Nephron (organoid): ENCODE measurements at regions not wholly inside any gene's neighbourhood (a gene's known extent, or its start where the extent isn't known, plus 50 kb on each side); places are given as distances from the start of the nearest gene placed in this dataset.

Experiments used
- H3K27ac Mint-ChIP-seq, 3 experiments: 2 replicates each; pipeline ENCODE4 v1.8.0; 2020; ENCODE audit warnings: mixed read lengths in 3 of 3, mild to moderate bottlenecking in 2 of 3, moderate library complexity in 1 of 3
- H3K27me3 Mint-ChIP-seq: 2 replicates; pipeline ENCODE4 v1.8.0; 2021; ENCODE audit warnings: low read depth, mild to moderate bottlenecking, moderate library complexity, mixed read lengths
- H3K36me3 Mint-ChIP-seq: 2 replicates; pipeline ENCODE4 v1.8.0; 2020; ENCODE audit warnings: low read depth, mixed read lengths
- H3K4me1 Mint-ChIP-seq: 2 replicates; pipeline ENCODE4 v1.8.0; 2020; ENCODE audit warnings: mixed read lengths
- H3K4me3 Mint-ChIP-seq, 3 experiments: 2 replicates each; pipeline ENCODE4 v1.8.0; 2020; ENCODE audit warnings: mild to moderate bottlenecking in 3 of 3, mixed read lengths in 3 of 3, moderate library complexity in 2 of 3
- H3K9me3 Mint-ChIP-seq: 2 replicates; pipeline ENCODE4 v1.8.0; 2020; ENCODE audit warnings: mixed read lengths
- TF ChIP-seq, protein P1 (sequence below), 3 experiments: fragments of 200-600 bp; sonication (generic); IDR thresholded peaks; one replicate each; pipeline ENCODE4 v1.5.0; 2021; ENCODE audit warnings: antibody characterized with exemption in 3 of 3; ENCODE audit not compliant: unreplicated experiment in 3 of 3

DNA sequence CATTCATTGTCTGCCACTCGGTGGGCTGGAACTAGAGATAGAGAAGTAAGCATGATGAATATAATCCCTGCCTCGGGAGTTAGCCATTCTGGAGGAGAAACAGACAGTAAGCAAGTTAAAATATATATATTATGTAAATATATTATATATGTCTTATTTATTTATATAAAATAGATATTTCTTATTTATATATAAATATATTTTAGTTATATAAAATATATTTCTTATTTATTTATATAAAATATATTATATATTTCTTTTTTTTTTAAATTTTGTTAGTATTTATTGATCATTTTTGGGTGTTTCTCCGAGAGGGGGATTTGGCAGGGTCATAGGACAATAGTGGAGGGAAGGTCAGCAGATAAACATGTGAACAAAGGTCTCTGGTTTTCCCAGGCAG lies 78.1 kb upstream of the TBX5 start:
- TF ChIP-seq, protein P1, sequence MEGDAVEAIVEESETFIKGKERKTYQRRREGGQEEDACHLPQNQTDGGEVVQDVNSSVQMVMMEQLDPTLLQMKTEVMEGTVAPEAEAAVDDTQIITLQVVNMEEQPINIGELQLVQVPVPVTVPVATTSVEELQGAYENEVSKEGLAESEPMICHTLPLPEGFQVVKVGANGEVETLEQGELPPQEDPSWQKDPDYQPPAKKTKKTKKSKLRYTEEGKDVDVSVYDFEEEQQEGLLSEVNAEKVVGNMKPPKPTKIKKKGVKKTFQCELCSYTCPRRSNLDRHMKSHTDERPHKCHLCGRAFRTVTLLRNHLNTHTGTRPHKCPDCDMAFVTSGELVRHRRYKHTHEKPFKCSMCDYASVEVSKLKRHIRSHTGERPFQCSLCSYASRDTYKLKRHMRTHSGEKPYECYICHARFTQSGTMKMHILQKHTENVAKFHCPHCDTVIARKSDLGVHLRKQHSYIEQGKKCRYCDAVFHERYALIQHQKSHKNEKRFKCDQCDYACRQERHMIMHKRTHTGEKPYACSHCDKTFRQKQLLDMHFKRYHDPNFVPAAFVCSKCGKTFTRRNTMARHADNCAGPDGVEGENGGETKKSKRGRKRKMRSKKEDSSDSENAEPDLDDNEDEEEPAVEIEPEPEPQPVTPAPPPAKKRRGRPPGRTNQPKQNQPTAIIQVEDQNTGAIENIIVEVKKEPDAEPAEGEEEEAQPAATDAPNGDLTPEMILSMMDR (IDR thresholded peaks at IDR 0.05; ENCODE audit: unreplicated experiment in 3 of 3) = no peak
- Mint-ChIP-seq H3K4me3 (no peak overlapping the region), H3K36me3 (no peaks in the 10 kb centered on the region), H3K9me3 (peaks cover 7% of the 10 kb centered on the region), H3K4me1 (no peaks in the 10 kb centered on the region), H3K27ac (no peak overlapping the region), H3K27me3 (peaks cover 80% of the 10 kb centered on the region)

DNA sequence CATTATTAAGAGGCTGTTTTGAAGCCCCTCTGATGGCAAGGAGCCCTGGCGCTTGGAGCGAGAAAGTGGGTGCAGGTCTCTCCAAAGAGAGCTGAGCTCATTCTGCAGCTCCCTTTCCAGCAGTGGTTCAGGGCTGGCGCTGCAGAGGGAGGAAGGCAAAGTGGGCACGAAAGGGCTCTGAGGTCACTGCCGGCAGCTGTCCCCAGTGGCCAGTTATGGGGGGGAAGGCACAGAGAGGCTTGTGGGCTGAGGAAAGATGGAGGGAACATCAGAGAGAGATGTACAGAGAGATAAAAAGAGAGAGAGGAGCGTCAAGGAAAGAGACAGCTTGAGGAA lies 75.2 kb upstream of the TBX5 start:
- TF ChIP-seq, protein P1 (IDR thresholded peaks at IDR 0.05; ENCODE audit: unreplicated experiment in 3 of 3) = no peak

GRCh38 chr12:114480337-114481199 lies 74.6 kb upstream of the TBX5 start:
- TF ChIP-seq, protein P1 (IDR thresholded peaks at IDR 0.05; ENCODE audit: unreplicated experiment in 3 of 3) = no peak
- Mint-ChIP-seq H3K27ac (no peak overlapping the region), H3K36me3 (no peaks in the 10 kb centered on the region), H3K9me3 (peaks cover 4% of the 10 kb centered on the region), H3K4me3 (peak overlapping the region; percentile 35 to 51 (median 38)), H3K4me1 (no peaks in the 10 kb centered on the region), H3K27me3 (peaks cover 83% of the 10 kb centered on the region)

More for the DNA sequence above, 75.2 kb upstream of the TBX5 start:
- peaks cover 82% of the 10 kb centered on the region for H3K27me3 Mint-ChIP-seq
- no peaks in the 10 kb centered on the region for H3K36me3 Mint-ChIP-seq
- H3K9me3 Mint-ChIP-seq = peaks cover 5% of the 10 kb centered on the region
- no peak overlapping the region for H3K4me3 Mint-ChIP-seq
- H3K27ac Mint-ChIP-seq = no peak overlapping the region
- H3K4me1 Mint-ChIP-seq = no peaks in the 10 kb centered on the region

DNA sequence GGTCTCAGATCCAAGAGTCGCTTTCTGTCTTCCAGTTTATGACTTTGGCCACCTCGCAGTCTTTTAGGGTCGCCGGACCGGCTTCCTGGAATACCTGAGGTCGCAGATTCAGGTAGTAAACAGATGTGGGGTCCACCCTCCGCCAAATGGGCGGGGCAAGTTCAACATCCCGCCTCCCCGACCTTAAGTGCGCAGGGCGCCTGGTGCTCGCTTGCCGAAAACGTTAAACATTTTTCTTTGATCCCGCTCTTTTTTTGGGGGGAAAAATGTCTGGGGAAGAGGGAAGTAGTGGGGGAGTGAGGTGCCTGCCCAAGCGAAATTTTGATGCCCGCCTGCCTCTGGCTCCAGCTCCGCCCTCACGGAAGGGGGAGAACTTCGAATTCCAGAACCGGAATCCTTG lies 73.9 kb upstream of the TBX5 start:
- TF ChIP-seq, protein P1 (IDR thresholded peaks at IDR 0.05; ENCODE audit: unreplicated experiment in 3 of 3) = no peak
- Mint-ChIP-seq H3K36me3 (no peaks in the 10 kb centered on the region), H3K27me3 (peaks cover 91% of the 10 kb centered on the region), H3K4me3 (peak overlapping the region; percentile 25 to 65 (median 57)), H3K4me1 (no peaks in the 10 kb centered on the region), H3K27ac (no peak overlapping the region), H3K9me3 (peaks cover 2% of the 10 kb centered on the region)

DNA sequence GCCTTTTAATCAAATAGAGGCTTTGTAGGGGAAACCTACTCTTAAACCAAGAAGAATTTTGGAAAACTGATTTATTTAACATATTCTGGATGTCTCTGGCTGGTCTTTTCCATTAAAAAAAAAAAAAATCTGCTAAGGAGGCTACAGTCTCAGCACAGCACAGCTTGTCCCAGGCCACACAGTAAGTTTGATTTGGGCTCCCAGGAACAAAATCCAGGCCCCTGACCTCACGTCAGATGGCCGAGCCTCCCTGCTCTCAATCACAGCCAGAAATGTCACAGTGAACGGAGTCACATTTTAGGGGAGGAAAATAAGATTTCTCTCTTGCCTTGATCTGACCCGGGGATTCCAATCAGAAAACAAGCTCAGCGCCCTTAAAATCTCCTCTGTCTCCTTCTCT lies 72.9 kb upstream of the TBX5 start:
- H3K36me3 Mint-ChIP-seq = no peaks in the 10 kb centered on the region
- no peak overlapping the region for H3K4me3 Mint-ChIP-seq
- no peak overlapping the region for H3K27ac Mint-ChIP-seq
- TF ChIP-seq, protein P1 (IDR thresholded peaks at IDR 0.05; ENCODE audit: unreplicated experiment in 3 of 3) = no peak
- H3K27me3 Mint-ChIP-seq = peaks cover 100% of the 10 kb centered on the region
- H3K4me1 Mint-ChIP-seq = no peaks in the 10 kb centered on the region
- H3K9me3 Mint-ChIP-seq = peaks cover 2% of the 10 kb centered on the region

GRCh38 chr12:114477989-114478395 lies 72.0 kb upstream of the TBX5 start:
- peaks cover 2% of the 10 kb centered on the region for H3K9me3 Mint-ChIP-seq
- peaks cover 99% of the 10 kb centered on the region for H3K27me3 Mint-ChIP-seq
- no peaks in the 10 kb centered on the region for H3K36me3 Mint-ChIP-seq
- H3K4me3 Mint-ChIP-seq = no peak overlapping the region
- no peak overlapping the region for H3K27ac Mint-ChIP-seq
- no peaks in the 10 kb centered on the region for H3K4me1 Mint-ChIP-seq
- TF ChIP-seq, protein P1 (IDR thresholded peaks at IDR 0.05; ENCODE audit: unreplicated experiment in 3 of 3) = no peak
